BJ (cell line): ENCODE measurements at regions not wholly inside any gene's neighbourhood (a gene's known extent, or its start where the extent isn't known, plus 50 kb on each side); places are given as distances from the start of the nearest gene placed in this dataset.

Experiments used
- CTCF ChIA-PET: fragments of 350-600 bp; formaldehyde crosslinking; extraction: SDS; loops from one replicate; lab custom pipeline; 2021; ENCODE audit warnings: antibody characterized with exemption, inconsistent platforms; lab: Yijun Ruan, JAX
- POLR2A ChIA-PET: fragments of 300-600 bp; sonication (Branson Sonifier 250); formaldehyde crosslinking; extraction: SDS; loops from one replicate; lab custom pipeline; 2021; ENCODE audit warnings: antibody characterized with exemption; lab: Charles Lee
- DNase-seq: peaks from one replicate; pipeline ENCODE4 v3.0.0-alpha.2; 2011; ENCODE audit warnings: low read depth
- H3K27me3 ChIP-seq: 2 replicates; pipeline ENCODE4 v1.6.0; 2011; ENCODE audit warnings: low read length; ENCODE audit not compliant: control insufficient read depth, insufficient read depth
- H3K36me3 ChIP-seq: 2 replicates; pipeline ENCODE4 v1.5.1; 2011; ENCODE audit warnings: low read length; ENCODE audit not compliant: control insufficient read depth, insufficient read depth
- H3K4me3 ChIP-seq: 2 replicates; pipeline ENCODE4 v1.5.1; 2011; ENCODE audit warnings: low read depth, mild to moderate bottlenecking, control low read depth, low read length
- CTCF ChIP-seq: IDR thresholded peaks from 2 replicates; pipeline ENCODE4 v1.5.1; 2011; ENCODE audit warnings: low read depth, mild to moderate bottlenecking, control low read depth, inconsistent platforms, low read length, moderate library complexity; ENCODE audit not compliant: insufficient read depth

DNA sequence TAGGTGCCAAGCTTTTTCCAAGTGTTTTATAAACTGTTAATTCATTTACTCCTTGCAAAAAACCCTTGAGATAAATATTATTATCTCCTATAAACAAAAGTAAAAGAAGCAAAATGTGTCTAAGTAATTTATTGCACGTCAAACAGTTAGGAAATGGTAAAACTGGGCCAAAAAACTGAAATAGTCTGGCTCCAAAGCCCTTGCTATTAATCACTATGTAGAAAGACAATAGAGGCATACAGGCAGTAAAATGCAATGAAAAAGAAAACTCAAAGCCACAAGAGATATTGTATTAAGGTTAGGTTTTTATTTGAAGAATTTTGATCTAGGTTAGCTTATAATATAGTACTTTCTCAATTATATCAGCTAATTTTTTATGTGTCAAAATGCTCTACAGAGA lies 457.7 kb downstream of the ANXA1 start:
- ChIA-PET CTCF (no interaction called here), POLR2A (no interaction called here)

GRCh38 chr9:73611032-73611431 lies 459.4 kb downstream of the ANXA1 start:
- H3K36me3 ChIP-seq = no peaks in the 10 kb centered on the region
- no peaks in the 10 kb centered on the region for H3K27me3 ChIP-seq
- no peak overlapping the region for H3K4me3 ChIP-seq
- ChIA-PET CTCF (no interaction called here), POLR2A (no interaction called here)
- no peak for TF ChIP-seq CTCF
- DNase-seq = no peak

More for the DNA sequence above, 457.7 kb downstream of the ANXA1 start:
- no peaks in the 10 kb centered on the region for H3K36me3 ChIP-seq
- DNase-seq = no peak
- TF ChIP-seq CTCF = no peak
- H3K27me3 ChIP-seq = no peaks in the 10 kb centered on the region
- H3K4me3 ChIP-seq = no peak overlapping the region

DNA sequence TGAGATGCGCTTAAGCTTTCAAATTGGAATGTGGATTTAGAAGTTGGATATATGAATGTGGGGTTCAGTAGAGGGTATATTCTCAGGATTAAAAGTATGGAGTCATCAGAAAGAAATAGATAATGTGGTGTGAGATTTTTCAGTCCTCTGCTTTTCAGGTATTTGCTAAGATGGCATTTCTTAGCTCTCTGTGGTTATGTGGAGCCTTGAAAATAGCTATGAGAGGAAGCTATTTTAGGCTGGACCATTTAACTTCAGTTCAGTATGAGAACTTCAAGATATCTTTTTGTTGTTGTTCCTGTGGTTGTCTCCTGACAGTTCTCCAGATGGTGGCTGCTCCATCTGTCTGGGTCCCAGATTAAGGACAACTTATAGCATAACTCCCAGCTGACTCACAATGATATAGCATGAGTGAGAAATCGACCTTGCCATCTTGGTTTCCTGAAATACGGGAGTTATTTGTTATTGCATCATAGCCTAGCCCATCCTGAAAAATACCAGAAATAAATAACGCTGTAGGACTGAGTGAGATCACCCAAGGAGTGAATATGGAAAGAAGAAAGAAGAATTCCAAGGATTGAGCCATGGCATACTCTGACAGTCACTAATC lies 461.5 kb downstream of the ANXA1 start:
- CTCF ChIA-PET = no interaction called here
- no peaks in the 10 kb centered on the region for H3K36me3 ChIP-seq
- DNase-seq = no peak
- TF ChIP-seq CTCF = no peak
- POLR2A ChIA-PET = no interaction called here
- H3K4me3 ChIP-seq = no peak overlapping the region
- H3K27me3 ChIP-seq = no peaks in the 10 kb centered on the region

GRCh38 chr9:73615557-73615956 lies 463.9 kb downstream of the ANXA1 start:
- H3K4me3 ChIP-seq = no peak overlapping the region
- H3K27me3 ChIP-seq = no peaks in the 10 kb centered on the region
- ChIA-PET POLR2A (no interaction called here), CTCF (no interaction called here)
- no peak for TF ChIP-seq CTCF
- no peaks in the 10 kb centered on the region for H3K36me3 ChIP-seq
- no peak for DNase-seq

GRCh38 chr9:73617586-73617985 lies 465.9 kb downstream of the ANXA1 start:
- H3K4me3 ChIP-seq = no peak overlapping the region
- TF ChIP-seq CTCF = no peak
- CTCF ChIA-PET = no interaction called here
- DNase-seq = no peak
- H3K36me3 ChIP-seq = no peaks in the 10 kb centered on the region
- H3K27me3 ChIP-seq = no peaks in the 10 kb centered on the region
- POLR2A ChIA-PET = no interaction called here
